ENCODE measurements at regions not wholly inside any gene's neighbourhood (a gene's known extent, or its start where the extent isn't known, plus 50 kb on each side); places are given as distances from the start of the nearest gene placed in this dataset.

DNA sequence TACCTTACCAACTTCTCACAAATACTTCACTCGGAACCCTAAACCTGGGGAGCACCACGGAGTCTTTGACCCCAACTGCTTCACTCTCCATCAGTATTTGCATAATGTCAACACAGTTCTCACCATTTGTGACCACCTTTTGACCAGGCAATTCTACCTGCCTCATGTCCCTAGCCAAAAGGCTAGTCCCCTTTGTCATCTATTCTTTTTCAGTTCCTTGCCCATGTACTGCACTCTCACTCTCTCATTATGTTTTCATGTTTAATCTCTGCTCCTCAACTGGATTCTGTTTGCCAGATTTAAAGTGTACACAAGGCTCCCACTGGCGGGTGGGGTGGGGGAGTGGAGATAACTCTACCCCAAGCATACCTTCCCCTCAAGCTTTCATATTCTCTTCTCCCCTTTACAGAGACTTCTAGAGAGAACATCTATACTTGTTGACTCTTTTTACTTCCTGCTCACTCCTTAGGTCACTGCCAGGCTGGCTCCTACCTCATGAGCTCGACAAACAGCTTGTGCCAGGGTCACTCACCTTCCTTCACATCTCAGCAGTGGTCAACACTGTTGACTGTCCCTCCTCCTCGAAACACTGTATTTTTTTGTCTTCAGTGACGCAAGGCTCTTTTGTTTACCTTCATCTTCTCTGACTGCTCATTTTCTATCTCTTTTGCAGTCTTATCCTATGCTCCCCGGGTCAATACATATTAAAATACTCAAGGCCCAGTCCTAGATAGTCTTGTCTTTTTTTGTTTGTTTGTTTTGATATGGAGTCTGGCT is 88.7 kb upstream of the MAP4K3 start:
- TF ChIP-seq POLR2AphosphoS5 (IDR thresholded peaks at IDR 0.05; ENCODE audit: low read depth, low read length) (no peak), TAF1 (IDR thresholded peaks at IDR 0.05; ENCODE audit: borderline replicate concordance, low read depth, low read length) (no peak)
- FAIRE-seq, result no peak
- DNase-seq (ENCODE audit: insufficient read length), result no peak

DNA sequence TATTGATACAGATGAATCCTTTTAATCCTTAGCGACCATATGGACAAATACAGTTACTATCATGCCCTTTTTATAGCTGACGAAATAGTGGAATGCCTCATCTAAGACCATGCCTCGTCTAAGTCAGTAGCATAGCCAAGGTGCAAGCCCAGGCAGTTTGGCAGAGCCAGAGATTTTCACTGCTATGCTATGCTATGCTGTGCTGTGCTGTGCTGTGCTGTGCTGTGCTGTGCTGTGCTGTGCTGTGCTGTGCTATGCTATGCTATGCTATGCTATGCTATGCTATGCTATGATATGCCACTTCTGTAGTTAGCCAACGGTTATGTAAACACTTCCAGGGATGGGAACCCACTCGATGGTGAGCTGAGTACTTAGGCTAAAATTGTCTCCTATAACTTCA is 91.6 kb upstream of the MAP4K3 start:
- FAIRE-seq (no peak), DNase-seq (ENCODE audit: insufficient read length) (no peak)
- TF ChIP-seq TAF1 (IDR thresholded peaks at IDR 0.05; ENCODE audit: borderline replicate concordance, low read depth, low read length), result no peak
- TF ChIP-seq POLR2A (IDR thresholded peaks at IDR 0.05; ENCODE audit: low read depth, low read length), result no peak
- TF ChIP-seq POLR2AphosphoS5 (IDR thresholded peaks at IDR 0.05; ENCODE audit: low read depth, low read length), result no peak

DNA sequence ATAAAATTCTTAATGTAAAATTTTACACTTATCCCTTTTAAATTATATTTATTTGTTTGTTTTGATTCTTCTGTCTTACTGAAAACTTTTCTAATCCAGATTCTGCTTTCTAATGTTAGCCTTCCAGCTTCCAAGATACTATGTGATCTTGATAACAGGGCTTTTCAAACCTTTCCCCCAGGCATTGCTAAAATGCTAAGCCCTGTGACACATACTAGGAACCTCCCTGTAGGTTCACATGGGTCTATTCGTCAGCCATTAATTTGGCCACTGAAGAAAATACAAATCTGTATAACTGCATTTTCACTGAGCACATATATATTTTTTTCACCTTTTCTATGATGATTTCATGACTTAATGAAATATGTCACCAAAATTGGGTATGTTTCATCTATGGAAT is 92.8 kb upstream of the MAP4K3 start:
- TF ChIP-seq POLR2AphosphoS5 (IDR thresholded peaks at IDR 0.05; ENCODE audit: low read depth, low read length), result no peak
- no peak for TF ChIP-seq POLR2A (IDR thresholded peaks at IDR 0.05; ENCODE audit: low read depth, low read length)
- TF ChIP-seq TAF1 (IDR thresholded peaks at IDR 0.05; ENCODE audit: borderline replicate concordance, low read depth, low read length), result no peak
- DNase-seq (ENCODE audit: insufficient read length) (no peak), FAIRE-seq (no peak)

DNA sequence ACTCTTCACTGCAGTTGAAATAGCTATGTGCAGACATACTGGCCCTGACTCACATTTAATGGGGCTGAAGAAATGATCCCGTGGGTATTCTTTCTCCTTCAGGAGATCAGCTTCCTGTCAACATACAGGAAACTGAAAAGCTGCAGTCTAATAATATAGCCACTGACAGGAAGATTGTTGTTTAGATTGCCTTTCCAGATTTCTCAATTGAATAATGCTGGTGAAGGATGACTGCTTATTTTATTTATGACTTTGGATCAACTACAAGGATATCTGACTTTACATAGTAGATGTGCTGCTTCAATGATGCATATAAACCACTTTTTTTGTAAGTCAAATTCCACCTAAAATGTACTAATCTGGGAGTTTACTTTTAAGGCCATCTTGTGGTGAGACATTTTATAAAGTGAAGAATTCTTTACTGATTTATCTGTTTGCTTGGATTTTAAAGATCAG is 93.4 kb upstream of the MAP4K3 start:
- TF ChIP-seq TAF1 (IDR thresholded peaks at IDR 0.05; ENCODE audit: borderline replicate concordance, low read depth, low read length), result no peak
- TF ChIP-seq POLR2AphosphoS5 (IDR thresholded peaks at IDR 0.05; ENCODE audit: low read depth, low read length), result no peak
- no peak for TF ChIP-seq POLR2A (IDR thresholded peaks at IDR 0.05; ENCODE audit: low read depth, low read length)
- FAIRE-seq (no peak), DNase-seq (ENCODE audit: insufficient read length) (no peak)

DNA sequence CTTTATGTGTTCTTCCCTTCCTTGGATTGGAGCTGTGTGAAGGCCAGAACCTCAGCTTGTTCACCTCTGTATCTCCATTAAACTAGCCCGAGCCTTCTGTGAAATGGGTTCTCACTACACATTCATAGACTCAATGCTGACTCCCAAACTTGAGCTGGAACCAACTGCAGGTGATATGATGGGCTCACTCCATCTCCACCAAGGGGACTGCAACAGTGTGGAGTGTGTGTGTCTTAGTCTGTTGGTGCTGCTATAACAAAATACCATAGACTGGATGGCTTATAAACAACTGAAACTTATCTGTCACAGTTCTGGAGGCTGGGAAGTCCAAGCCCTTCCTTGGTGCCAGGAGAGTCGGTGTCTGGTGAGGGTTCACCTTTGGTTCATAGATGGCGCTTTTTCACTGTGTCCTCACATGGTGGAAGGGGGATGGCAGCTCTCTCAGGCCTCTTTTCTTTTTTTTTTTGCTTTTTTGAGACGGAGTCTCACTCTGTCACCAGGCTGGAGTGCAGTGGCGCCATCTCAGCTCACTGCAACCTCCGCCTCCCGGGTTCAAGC is 94.2 kb upstream of the MAP4K3 start:
- TF ChIP-seq POLR2AphosphoS5 (IDR thresholded peaks at IDR 0.05; ENCODE audit: low read depth, low read length) (no peak), POLR2A (IDR thresholded peaks at IDR 0.05; ENCODE audit: low read depth, low read length) (no peak), TAF1 (IDR thresholded peaks at IDR 0.05; ENCODE audit: borderline replicate concordance, low read depth, low read length) (no peak)
- FAIRE-seq (no peak), DNase-seq (ENCODE audit: insufficient read length) (no peak)

DNA sequence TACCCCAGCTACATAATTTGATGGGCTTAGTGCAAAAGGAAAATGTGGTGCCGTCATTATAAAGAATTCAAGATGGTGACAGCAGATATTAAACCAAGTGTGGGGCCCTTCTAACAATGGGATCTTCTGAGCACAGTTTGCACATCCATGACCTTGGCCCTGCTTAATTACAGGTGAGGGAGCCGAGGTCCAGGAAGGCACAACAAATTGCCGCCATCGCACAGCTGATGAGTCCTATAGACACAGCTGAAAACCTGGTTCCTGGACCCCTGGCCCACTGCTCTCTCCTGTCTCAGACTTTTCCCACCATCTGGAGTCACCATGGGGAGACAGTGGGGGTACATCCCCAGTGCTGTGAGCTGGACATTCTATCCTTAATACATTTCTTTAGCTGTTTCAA is 95.8 kb upstream of the MAP4K3 start:
- DNase-seq (ENCODE audit: insufficient read length), result no peak
- TF ChIP-seq TAF1 (IDR thresholded peaks at IDR 0.05; ENCODE audit: borderline replicate concordance, low read depth, low read length) (no peak), POLR2AphosphoS5 (IDR thresholded peaks at IDR 0.05; ENCODE audit: low read depth, low read length) (no peak), POLR2A (IDR thresholded peaks at IDR 0.05; ENCODE audit: low read depth, low read length) (no peak)
- no peak for FAIRE-seq

DNA sequence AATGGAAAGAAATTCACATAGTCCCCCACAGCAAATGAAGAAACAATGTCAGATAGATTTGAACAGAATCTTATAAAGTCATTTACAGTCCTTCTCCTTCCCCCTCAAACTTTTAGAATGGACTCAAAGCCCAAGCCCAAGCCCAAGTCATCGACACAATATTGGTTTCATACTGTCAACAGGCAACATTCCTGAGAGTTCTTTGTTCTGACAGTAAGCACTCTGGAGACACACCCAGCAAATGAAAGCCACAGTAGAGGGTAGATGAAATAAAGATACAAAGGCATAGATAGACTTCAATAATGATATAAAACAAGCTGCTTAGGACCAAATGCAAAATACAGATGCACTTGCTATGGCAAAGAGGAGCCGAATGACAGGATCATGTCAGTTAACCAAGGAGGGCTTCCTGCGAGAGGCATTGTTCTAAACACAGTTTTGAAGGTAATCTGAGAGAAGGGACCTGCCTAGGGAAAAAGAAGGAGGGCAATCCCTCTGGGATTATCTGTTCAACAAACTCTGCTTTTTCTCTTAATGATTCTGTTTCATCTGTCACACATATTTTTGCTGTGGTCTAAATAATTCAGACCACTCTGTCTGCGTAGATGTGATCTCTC is 97.1 kb upstream of the MAP4K3 start:
- TF ChIP-seq TAF1 (IDR thresholded peaks at IDR 0.05; ENCODE audit: borderline replicate concordance, low read depth, low read length) (no peak), POLR2AphosphoS5 (IDR thresholded peaks at IDR 0.05; ENCODE audit: low read depth, low read length) (no peak), POLR2A (IDR thresholded peaks at IDR 0.05; ENCODE audit: low read depth, low read length) (no peak)
- FAIRE-seq (no peak), DNase-seq (ENCODE audit: insufficient read length) (no peak)

DNA sequence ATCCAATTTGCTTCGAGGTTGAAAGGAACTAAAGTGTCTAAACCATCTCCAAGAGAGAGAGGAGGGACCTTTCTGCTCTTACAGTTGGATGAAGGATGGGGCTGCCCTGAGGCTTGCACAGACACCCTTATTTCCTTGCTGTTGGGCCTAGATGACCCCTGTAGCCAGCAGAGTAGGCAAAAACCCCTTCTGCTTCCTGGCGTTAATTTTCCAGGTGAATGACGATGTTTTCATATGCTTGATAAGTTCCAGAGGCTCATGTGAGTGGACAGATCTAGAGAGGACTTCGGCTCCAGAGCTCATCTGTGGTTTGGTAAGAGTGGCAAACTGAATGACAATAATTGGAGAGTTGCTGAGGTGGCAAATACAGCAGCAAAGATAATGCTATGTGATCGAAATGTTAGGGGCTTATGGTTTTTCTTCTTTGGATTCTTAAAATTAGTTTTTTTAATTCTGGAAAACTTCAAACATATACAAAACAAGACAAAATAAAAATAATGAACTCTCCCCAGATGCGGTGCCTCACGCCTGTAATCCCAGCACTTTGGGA is 98.6 kb upstream of the MAP4K3 start:
- FAIRE-seq, result no peak
- no peak for DNase-seq (ENCODE audit: insufficient read length)
- TF ChIP-seq POLR2A (IDR thresholded peaks at IDR 0.05; ENCODE audit: low read depth, low read length) (no peak), TAF1 (IDR thresholded peaks at IDR 0.05; ENCODE audit: borderline replicate concordance, low read depth, low read length) (no peak), POLR2AphosphoS5 (IDR thresholded peaks at IDR 0.05; ENCODE audit: low read depth, low read length) (no peak)

DNA sequence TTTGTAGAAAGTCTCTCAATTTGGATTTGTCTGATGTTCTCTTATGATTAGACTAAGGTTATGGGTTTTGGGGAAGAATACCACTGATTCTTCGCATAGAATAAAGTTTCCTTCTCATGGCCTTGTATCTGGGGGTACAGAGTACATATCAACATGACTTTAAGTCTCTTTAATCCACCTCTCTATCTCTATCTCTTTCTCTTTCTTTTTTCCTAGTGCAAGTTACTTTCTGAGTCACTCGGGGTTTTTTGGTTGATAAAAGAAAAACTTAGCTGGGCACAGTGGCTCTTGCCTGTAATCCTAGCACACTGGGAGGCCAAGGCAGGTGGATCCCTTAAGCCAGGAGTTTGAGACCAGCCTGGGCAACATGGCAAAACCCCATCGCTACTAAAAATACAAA is 100.1 kb upstream of the MAP4K3 start:
- no peak for FAIRE-seq
- no peak for DNase-seq (ENCODE audit: insufficient read length)
- TF ChIP-seq POLR2AphosphoS5 (IDR thresholded peaks at IDR 0.05; ENCODE audit: low read depth, low read length), result no peak
- no peak for TF ChIP-seq TAF1 (IDR thresholded peaks at IDR 0.05; ENCODE audit: borderline replicate concordance, low read depth, low read length)
- TF ChIP-seq POLR2A (IDR thresholded peaks at IDR 0.05; ENCODE audit: low read depth, low read length), result no peak

DNA sequence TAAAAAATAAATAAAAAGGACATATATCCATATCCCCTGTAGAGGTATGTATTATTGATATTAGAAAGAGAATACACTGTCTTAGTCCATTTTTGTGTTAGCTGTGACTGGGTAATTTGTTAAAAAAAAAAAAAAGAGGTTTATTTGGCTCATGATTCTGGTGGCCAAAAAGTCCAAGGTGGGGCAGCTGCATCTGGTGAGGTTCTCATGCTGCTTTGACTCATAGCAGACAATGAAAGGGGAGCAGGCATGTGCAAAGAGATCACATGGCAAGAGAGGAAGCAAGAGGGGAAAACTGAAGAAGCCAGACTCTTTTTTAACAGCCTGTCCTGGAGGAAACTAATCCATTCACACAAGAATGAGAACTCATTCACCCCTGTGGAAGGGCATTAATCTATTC is 101.6 kb upstream of the MAP4K3 start:
- TF ChIP-seq TAF1 (IDR thresholded peaks at IDR 0.05; ENCODE audit: borderline replicate concordance, low read depth, low read length), result no peak
- no peak for TF ChIP-seq POLR2A (IDR thresholded peaks at IDR 0.05; ENCODE audit: low read depth, low read length)
- no peak for TF ChIP-seq POLR2AphosphoS5 (IDR thresholded peaks at IDR 0.05; ENCODE audit: low read depth, low read length)
- FAIRE-seq (no peak), DNase-seq (ENCODE audit: insufficient read length) (no peak)

DNA sequence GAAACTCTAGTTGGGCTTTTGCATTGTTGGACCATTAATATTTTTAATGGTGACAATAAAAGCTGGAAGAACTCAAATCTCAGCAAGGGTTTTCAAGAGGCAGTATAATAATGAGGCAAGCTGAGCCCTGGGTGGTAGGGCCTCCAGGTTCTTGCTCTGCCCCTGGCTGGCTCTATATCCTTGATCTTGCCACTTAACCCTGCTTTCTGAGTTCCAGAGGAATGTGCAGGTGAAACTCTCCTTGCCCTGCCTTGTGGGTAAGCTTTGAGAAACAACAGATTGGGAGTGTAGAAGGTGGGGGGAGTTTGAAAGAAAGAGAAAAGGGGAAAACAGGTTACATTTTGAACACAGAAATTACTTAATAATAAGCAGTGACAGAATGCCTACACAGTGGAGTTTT is 103.3 kb upstream of the MAP4K3 start:
- TF ChIP-seq TAF1 (IDR thresholded peaks at IDR 0.05; ENCODE audit: borderline replicate concordance, low read depth, low read length) (no peak), POLR2A (IDR thresholded peaks at IDR 0.05; ENCODE audit: low read depth, low read length) (no peak), POLR2AphosphoS5 (IDR thresholded peaks at IDR 0.05; ENCODE audit: low read depth, low read length) (no peak)
- FAIRE-seq, result no peak
- no peak for DNase-seq (ENCODE audit: insufficient read length)

Measured in GM12892 (cell line).